NCI-H345 treated with DMSO at 0.1 percent for 48 hours (cell line): ENCODE measurements at regions not wholly inside any gene's neighbourhood (a gene's known extent, or its start where the extent isn't known, plus 50 kb on each side); places are given as distances from the start of the nearest gene placed in this dataset.

Experiments used
- DNase-seq: peaks from one replicate; lab custom pipeline; 2025; ENCODE audit not compliant: unreplicated experiment; lab: John Stamatoyannopoulos, UW

- DNase-seq = no peak
Measured at GRCh38 chr11:133582750-133583149, 50.4 kb upstream of the OPCML start.

GRCh38 chr11:133582326-133582725 is 50.0 kb upstream of the OPCML start:
- DNase-seq = no peak
